B cell (primary cell): ENCODE measurements at regions not wholly inside any gene's neighbourhood (a gene's known extent, or its start where the extent isn't known, plus 50 kb on each side); places are given as distances from the start of the nearest gene placed in this dataset.

Source experiments
- ATAC-seq: fragments of 200-7000 bp; cut with Tn5 transposase; one replicate; pipeline ENCODE4 v1.10.0; 2021; ENCODE audit warnings: low read depth, mild to moderate bottlenecking, moderate number of reproducible peaks, moderate library complexity
- CTCF ChIA-PET: fragments of 350-600 bp; sonication (Branson Sonifier 250); formaldehyde crosslinking; loops from one replicate; lab custom pipeline; 2021; ENCODE audit warnings: antibody characterized with exemption, inconsistent platforms; lab: Charles Lee
- POLR2A ChIA-PET: fragments of 350-600 bp; sonication (Branson Sonifier 250); formaldehyde crosslinking; loops from one replicate; lab custom pipeline; 2021; ENCODE audit warnings: antibody characterized with exemption; lab: Charles Lee
- DNase-seq: peaks from one replicate; pipeline ENCODE4 v3.0.0; 2013
- H2AFZ ChIP-seq: 2 replicates; pipeline ENCODE4 v1.6.1; 2012; ENCODE audit warnings: mild to moderate bottlenecking, low read depth, low read length; ENCODE audit not compliant: insufficient read depth, poor library complexity, severe bottlenecking
- H3K27ac ChIP-seq, 2 donors: 1 replicate in 1 of 2; 2 replicates in 1 of 2; pipeline ENCODE4 v1.5.1; 2012 to 2013; ENCODE audit warnings: low read length in 2 of 2, mild to moderate bottlenecking in 2 of 2, moderate library complexity in 1 of 2
- H3K27me3 ChIP-seq, 4 experiments: fragments of 200-600 bp in 1 of 4; sonication (generic) in 1 of 4; replicated peaks in 1 of 4; 1 replicate in 2 of 4; 2 replicates in 2 of 4; pipeline versions ENCODE4 v1.6.1 to v1.7.0; 2013 to 2016; ENCODE audit warnings: low read length in 3 of 4, mild to moderate bottlenecking in 2 of 4, mixed read lengths in 1 of 4, moderate library complexity in 1 of 4; ENCODE audit not compliant: insufficient read depth in 4 of 4, control insufficient read depth in 3 of 4; ENCODE audit errors: control extremely low read depth in 1 of 4
- H3K36me3 ChIP-seq, 2 experiments: replicated peaks in 1 of 2; 1 replicate in 1 of 2; 2 replicates in 1 of 2; pipeline versions ENCODE4 v1.6.1 to v1.7.1; 2013; ENCODE audit warnings: low read length in 1 of 2; ENCODE audit not compliant: insufficient read depth in 2 of 2, control insufficient read depth in 1 of 2; ENCODE audit errors: control extremely low read depth in 1 of 2, extremely low read depth in 1 of 2
- H3K4me1 ChIP-seq, 2 donors: fragments of 200-600 bp in 1 of 2; sonication (generic) in 1 of 2; 1 replicate in 1 of 2; 2 replicates in 1 of 2; pipeline versions ENCODE4 v1.5.1 to v1.6.1; 2013 to 2017; ENCODE audit warnings: low read length in 2 of 2; ENCODE audit not compliant: control insufficient read depth in 2 of 2, insufficient read depth in 2 of 2
- H3K4me2 ChIP-seq: replicated peaks from 2 replicates; pipeline ENCODE3; 2012; ENCODE audit warnings: mild to moderate bottlenecking, low read depth, low read length; ENCODE audit not compliant: poor library complexity, severe bottlenecking
- H3K4me3 ChIP-seq, 5 experiments: fragments of 200-600 bp in 1 of 5; sonication (generic) in 1 of 5; 1 replicate in 3 of 5; 2 replicates in 2 of 5; pipeline versions ENCODE4 v1.5.1 to v1.7.0; 2011 to 2016; ENCODE audit warnings: low read length in 4 of 5, mild to moderate bottlenecking in 4 of 5, low read depth in 2 of 5, control low read depth in 1 of 5, moderate library complexity in 1 of 5; ENCODE audit not compliant: insufficient read depth in 1 of 5; ENCODE audit errors: control extremely low read depth in 1 of 5, extremely low read depth in 1 of 5
- H3K79me2 ChIP-seq: fragments of 200-600 bp; sonication (generic); one replicate; pipeline ENCODE4 v1.6.0; 2016; ENCODE audit warnings: low read length; ENCODE audit not compliant: control insufficient read depth, insufficient read depth
- H3K9ac ChIP-seq: fragments of 200-600 bp; sonication (generic); 2 replicates; pipeline ENCODE4 v1.6.1; 2017; ENCODE audit warnings: mild to moderate bottlenecking, low read length, moderate library complexity
- H3K9me3 ChIP-seq, 3 donors: one replicate each; pipeline versions ENCODE4 v1.6.1 to v1.7.1; 2013; ENCODE audit warnings: low read length in 2 of 3; ENCODE audit not compliant: control insufficient read depth in 2 of 3, insufficient read depth in 1 of 3; ENCODE audit errors: control extremely low read depth in 1 of 3
- H4K20me1 ChIP-seq: 2 replicates; pipeline ENCODE4 v1.6.0; 2012; ENCODE audit warnings: mild to moderate bottlenecking, low read length; ENCODE audit not compliant: insufficient read depth, control insufficient read depth, poor library complexity, severe bottlenecking
- H3K27ac Mint-ChIP-seq: one replicate; pipeline ENCODE4 v1.8.0; 2021; ENCODE audit warnings: mixed read lengths
- H3K27me3 Mint-ChIP-seq: one replicate; pipeline ENCODE4 v1.8.0; 2021; ENCODE audit warnings: mixed read lengths
- H3K4me1 Mint-ChIP-seq: one replicate; pipeline ENCODE4 v1.8.0; 2021; ENCODE audit warnings: mixed read lengths
- H3K4me3 Mint-ChIP-seq: one replicate; pipeline ENCODE4 v1.8.0; 2021; ENCODE audit warnings: mixed read lengths
- H3K9me3 Mint-ChIP-seq: one replicate; pipeline ENCODE4 v1.8.0; 2022; ENCODE audit warnings: mixed read lengths; ENCODE audit not compliant: insufficient read depth
- EZH2 ChIP-seq: IDR thresholded peaks from 2 replicates; pipeline ENCODE4 v1.6.1; 2012; ENCODE audit warnings: borderline replicate concordance, low read depth, mild to moderate bottlenecking, moderate library complexity, low read length; ENCODE audit not compliant: insufficient read depth, poor library complexity, severe bottlenecking
- WGBS: methylation state at CpG from one replicate; pipeline ENCODE4 v1.1.5; 2013; ENCODE audit warnings: missing lambda C conversion rate; ENCODE audit not compliant: insufficient coverage; 5-methylcytosine and 5-hydroxymethylcytosine counted together
- intact Hi-C: fragments of 100-400 bp; cut with micrococcal nuclease; formaldehyde crosslinking; loops from one replicate; pipeline ENCODE4 v1.10.0; 2022
- TF ChIP-seq, protein P1 (sequence below): fragments of 200-600 bp; IDR thresholded peaks from one replicate; pipeline ENCODE4 v1.8.0; 2022; ENCODE audit warnings: antibody characterized with exemption, mild to moderate bottlenecking

DNA sequence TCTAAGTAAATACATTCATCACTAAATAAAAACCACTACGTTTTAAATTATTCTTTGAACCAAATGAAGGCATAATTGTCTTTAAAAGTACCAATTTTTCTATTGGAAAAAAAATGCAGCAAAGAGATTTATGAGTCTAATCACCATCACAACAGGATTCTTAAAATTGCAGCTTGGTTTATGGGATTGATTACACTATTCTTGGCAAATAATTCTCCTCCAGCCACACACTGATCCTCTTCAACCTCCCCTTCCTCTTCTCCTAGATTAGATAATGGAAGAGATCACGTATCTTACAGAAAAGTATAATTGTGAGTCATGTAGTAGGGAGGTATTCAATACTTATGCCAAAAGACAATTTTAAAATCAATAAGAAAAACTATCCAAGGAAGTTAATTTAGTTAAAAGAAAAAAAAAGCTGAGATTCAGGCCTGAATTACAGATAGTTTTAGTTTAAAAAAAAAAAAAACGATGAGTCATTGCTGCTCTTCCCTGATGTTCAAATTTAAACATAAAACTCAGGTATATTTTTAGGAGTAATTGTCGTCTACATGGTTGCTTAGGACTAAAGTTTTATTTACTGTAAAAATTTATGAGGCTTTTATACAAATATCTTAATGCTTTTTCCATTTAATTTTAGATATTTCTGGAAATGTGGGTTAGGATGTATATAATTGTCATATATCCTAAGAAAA lies 133.7 kb upstream of the CDK1 start:
- intact Hi-C loops: no loop called here
- Mint-ChIP-seq H3K9me3 (no peaks in the 10 kb centered on the region), H3K27me3 (no peaks in the 10 kb centered on the region), H3K4me1 (peaks cover 1% of the 10 kb centered on the region), H3K4me3 (no peak overlapping the region), H3K27ac (no peak overlapping the region)
- Histone ChIP-seq H3K79me2 (no peaks in the 10 kb centered on the region), H4K20me1 (no peaks in the 10 kb centered on the region), H3K4me2 (no peak overlapping the region), H3K27ac (no peak overlapping the region), H3K36me3 (no peaks in the 10 kb centered on the region), H3K9ac (no peak overlapping the region), H3K9me3 (no peaks in the 10 kb centered on the region), H3K27me3 (no peaks in the 10 kb centered on the region), H2AFZ (no peak overlapping the region), H3K4me3 (no peak overlapping the region), H3K4me1 (no peaks in the 10 kb centered on the region)
- ChIA-PET POLR2A (no interaction called here), CTCF (interaction anchor here (0.6 to 7.7 kb wide), 11 partner anchors 10 to 1019 kb away, joined by 3 to 134 read pairs (median 7); no protein-coding TSS in a partner anchor)
- no peak for DNase-seq
- no peak for ATAC-seq
- TF ChIP-seq, protein P1, sequence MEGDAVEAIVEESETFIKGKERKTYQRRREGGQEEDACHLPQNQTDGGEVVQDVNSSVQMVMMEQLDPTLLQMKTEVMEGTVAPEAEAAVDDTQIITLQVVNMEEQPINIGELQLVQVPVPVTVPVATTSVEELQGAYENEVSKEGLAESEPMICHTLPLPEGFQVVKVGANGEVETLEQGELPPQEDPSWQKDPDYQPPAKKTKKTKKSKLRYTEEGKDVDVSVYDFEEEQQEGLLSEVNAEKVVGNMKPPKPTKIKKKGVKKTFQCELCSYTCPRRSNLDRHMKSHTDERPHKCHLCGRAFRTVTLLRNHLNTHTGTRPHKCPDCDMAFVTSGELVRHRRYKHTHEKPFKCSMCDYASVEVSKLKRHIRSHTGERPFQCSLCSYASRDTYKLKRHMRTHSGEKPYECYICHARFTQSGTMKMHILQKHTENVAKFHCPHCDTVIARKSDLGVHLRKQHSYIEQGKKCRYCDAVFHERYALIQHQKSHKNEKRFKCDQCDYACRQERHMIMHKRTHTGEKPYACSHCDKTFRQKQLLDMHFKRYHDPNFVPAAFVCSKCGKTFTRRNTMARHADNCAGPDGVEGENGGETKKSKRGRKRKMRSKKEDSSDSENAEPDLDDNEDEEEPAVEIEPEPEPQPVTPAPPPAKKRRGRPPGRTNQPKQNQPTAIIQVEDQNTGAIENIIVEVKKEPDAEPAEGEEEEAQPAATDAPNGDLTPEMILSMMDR: no peak
- TF ChIP-seq EZH2: no peak
- no CpG with 5 or more reads among the region's 4 CpGs for WGBS

DNA sequence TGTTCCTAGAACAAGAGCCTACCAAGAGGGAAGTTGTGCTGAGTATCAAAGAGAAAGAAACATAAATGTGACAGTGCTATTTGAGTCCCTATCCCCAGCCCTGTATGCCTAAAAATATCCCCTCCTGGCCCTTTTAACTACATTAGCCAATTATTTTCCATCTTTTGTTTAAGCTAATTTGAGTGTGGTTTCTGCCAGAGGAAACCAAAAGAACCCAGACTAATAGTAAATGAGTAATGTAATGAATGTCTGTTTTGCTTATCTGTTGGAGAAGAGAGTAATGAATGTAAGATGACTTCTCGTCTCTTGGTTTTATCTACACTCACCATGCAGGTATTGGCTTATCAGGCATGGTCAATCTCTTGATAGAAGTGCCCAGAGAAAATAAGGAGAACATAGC lies 134.4 kb upstream of the CDK1 start:
- H3K9ac ChIP-seq: no peak overlapping the region
- no peaks in the 10 kb centered on the region for H3K27me3 ChIP-seq
- Mint-ChIP-seq H3K4me1 (peaks cover 1% of the 10 kb centered on the region), H3K27ac (no peak overlapping the region), H3K9me3 (no peaks in the 10 kb centered on the region), H3K4me3 (no peak overlapping the region), H3K27me3 (no peaks in the 10 kb centered on the region)
- no peak overlapping the region for H2AFZ ChIP-seq
- no peak overlapping the region for H3K4me3 ChIP-seq
- no peaks in the 10 kb centered on the region for H3K36me3 ChIP-seq
- ChIA-PET POLR2A (no interaction called here), CTCF (interaction anchor here (0.6 to 3.7 kb wide), 6 partner anchors 11 to 545 kb away, joined by 3 to 39 read pairs (median 5); no protein-coding TSS in a partner anchor)
- TF ChIP-seq, protein P1: no peak
- no peak for TF ChIP-seq EZH2
- no peak for ATAC-seq
- no peak for DNase-seq
- no peaks in the 10 kb centered on the region for H3K4me1 ChIP-seq
- H3K4me2 ChIP-seq: no peak overlapping the region
- H3K9me3 ChIP-seq: no peaks in the 10 kb centered on the region
- no peaks in the 10 kb centered on the region for H4K20me1 ChIP-seq
- intact Hi-C loops: no loop called here
- no peaks in the 10 kb centered on the region for H3K79me2 ChIP-seq
- no peak overlapping the region for H3K27ac ChIP-seq
- no CpG with 5 or more reads among the region's 1 CpG for WGBS
